Muscle of leg (tissue), 3 donors: ENCODE measurements at regions not wholly inside any gene's neighbourhood (a gene's known extent, or its start where the extent isn't known, plus 50 kb on each side); places are given as distances from the start of the nearest gene placed in this dataset.

Experiments used
- DNase-seq: peaks from one replicate; pipeline ENCODE4 v3.0.0; 2013
- H3K27ac ChIP-seq: one replicate; pipeline ENCODE4 v1.5.1; 2013; ENCODE audit warnings: mild to moderate bottlenecking, low read length, control low read depth
- H3K27me3 ChIP-seq: one replicate; pipeline ENCODE4 v1.6.1; 2013; ENCODE audit warnings: low read length; ENCODE audit not compliant: control insufficient read depth, insufficient read depth
- H3K36me3 ChIP-seq: one replicate; pipeline ENCODE4 v1.6.1; 2013; ENCODE audit warnings: low read length; ENCODE audit not compliant: control insufficient read depth, insufficient read depth
- H3K4me1 ChIP-seq: one replicate; pipeline ENCODE4 v1.6.1; 2013; ENCODE audit warnings: low read length; ENCODE audit not compliant: control insufficient read depth, insufficient read depth
- H3K4me3 ChIP-seq: one replicate; pipeline ENCODE4 v1.5.1; 2013; ENCODE audit warnings: low read length, control low read depth
- H3K9me3 ChIP-seq: replicated peaks from 2 replicates; pipeline ENCODE4 v1.6.1; 2013; ENCODE audit warnings: low read depth, low read length; ENCODE audit not compliant: control insufficient read depth
- WGBS: methylation state at CpG from one replicate; pipeline ENCODE4 v1.1.5; 2013; ENCODE audit warnings: missing lambda C conversion rate; ENCODE audit not compliant: insufficient coverage; 5-methylcytosine and 5-hydroxymethylcytosine counted together

DNA sequence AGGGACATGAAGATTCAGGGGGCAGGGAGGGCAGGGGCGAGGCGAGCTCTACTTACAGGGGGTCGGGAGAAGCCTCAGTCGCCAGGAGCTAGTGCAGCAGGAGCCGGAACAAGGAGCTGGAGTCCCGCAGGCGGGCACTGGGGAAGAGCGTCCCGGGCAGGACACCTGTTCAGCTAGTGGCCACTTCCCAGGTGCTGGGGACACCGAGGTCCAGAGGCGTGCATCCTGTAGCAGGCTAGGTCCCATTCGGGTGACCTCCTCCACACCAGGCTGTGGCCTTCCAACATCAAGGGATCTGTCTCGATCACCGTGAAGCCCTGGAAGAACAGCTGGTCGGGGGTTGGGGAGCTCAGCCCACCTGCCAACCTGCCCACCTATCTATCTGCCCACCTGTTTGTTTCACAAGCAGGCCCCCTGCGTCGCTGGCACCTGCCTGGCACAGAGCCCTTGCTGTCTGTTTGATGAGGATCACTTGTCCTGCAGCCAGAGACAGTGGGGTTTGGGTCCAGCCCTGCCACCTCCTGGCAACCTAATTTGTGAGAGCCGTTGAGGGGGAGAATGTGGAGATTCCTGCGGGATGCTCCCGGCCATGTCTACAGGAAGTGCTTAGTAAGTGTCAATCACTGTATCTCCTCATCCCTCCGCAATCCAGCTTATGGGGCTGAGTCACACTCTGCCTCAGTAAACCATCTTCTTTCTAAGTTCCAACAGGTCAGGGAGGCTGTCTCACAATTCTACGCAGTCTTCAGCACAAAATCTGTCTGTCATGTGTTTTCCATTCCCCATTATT is 940.9 kb downstream of the BRD1 start:
- WGBS: 80% methylated on average over 20 of the region's 22 CpGs
- DNase-seq: no peak
- H3K27me3 ChIP-seq: no peaks in the 10 kb centered on the region

DNA sequence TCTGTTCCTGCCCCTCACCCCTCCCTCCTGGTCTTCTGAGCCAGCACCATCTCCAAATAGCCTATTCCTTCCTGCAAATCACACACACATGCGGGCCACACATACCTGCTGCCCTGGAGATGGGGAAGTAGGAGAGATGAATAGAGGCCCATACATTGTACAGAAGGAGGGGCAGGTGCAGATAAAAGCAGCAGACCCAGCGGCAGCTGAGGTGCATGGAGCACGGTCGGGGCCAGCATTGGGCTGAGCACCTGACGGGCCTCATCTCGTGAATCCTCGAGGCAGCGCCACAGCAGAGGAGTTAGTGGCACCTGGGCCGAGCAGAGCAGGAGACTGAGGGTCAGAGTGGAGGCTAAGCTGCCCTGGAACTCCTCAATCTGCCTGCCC is 941.8 kb downstream of the BRD1 start:
- DNase-seq: no peak
- WGBS: 68% methylated on average over 7 of the region's 9 CpGs
- Histone ChIP-seq H3K36me3 (no peaks in the 10 kb centered on the region), H3K27ac (no peak overlapping the region), H3K27me3 (peaks cover 3% of the 10 kb centered on the region), H3K9me3 (no peaks in the 10 kb centered on the region), H3K4me1 (no peaks in the 10 kb centered on the region), H3K4me3 (no peak overlapping the region)

More for the DNA sequence above, 940.9 kb downstream of the BRD1 start:
- H3K9me3 ChIP-seq: no peaks in the 10 kb centered on the region
- H3K4me1 ChIP-seq: no peaks in the 10 kb centered on the region
- H3K4me3 ChIP-seq: no peak overlapping the region
- no peak overlapping the region for H3K27ac ChIP-seq
- no peaks in the 10 kb centered on the region for H3K36me3 ChIP-seq

DNA sequence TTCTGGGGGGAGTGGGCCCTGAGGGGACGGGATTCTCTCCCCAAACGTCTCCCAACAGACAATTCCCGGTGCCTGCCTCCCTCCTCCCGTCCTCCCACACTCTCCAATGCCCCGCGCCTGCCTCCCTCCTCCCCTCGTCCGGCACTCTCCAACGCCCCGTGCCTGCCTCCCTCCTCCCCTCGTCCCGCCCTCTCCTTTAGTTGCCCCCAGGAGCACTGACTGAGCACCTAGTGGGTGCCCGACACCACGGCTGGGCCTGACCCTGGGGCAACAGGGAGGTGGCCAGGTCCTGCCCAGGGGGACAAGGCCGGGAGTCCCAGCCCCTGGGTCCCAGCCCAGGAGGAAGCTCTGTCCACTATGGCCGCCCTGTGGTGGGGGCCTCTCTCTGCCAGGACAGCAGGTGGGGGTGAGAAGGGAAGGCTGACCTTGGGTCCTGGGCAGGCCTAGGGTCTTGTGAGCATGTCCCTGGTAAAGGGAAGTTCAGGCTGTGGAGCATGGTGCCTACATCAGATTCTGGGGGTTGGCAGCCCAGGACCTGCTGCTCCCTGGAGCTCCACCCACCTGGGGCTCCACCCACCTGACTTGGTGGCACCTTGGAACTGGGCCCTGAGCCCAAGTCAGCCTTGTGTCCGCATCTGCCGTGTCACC is 942.3 kb downstream of the BRD1 start:
- H3K27ac ChIP-seq: no peak overlapping the region
- no peaks in the 10 kb centered on the region for H3K9me3 ChIP-seq
- no peaks in the 10 kb centered on the region for H3K4me1 ChIP-seq
- H3K4me3 ChIP-seq: no peak overlapping the region
- WGBS: 80% methylated on average over 13 of the region's 18 CpGs
- no peak for DNase-seq
- no peaks in the 10 kb centered on the region for H3K36me3 ChIP-seq
- peaks cover 3% of the 10 kb centered on the region for H3K27me3 ChIP-seq

DNA sequence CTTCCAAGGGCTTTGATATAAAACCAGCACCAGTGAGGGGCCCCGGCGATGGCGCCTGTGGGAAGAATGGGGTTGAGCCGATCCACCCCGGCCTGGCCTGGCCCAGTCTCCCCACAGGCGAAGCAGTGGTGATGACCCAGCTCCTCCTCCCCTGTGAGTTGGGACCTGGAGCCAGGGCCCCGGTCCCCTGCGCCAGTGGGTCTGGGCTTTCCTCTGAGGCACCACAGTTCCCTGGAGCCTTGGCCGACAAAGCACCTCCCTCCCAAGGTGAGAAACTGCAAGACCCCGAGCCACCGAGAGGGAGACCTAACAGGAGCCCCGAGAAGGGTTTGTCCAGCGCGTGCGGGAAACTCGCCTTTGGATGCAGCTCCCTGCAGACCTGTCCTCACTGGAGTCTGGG is 942.9 kb downstream of the BRD1 start:
- no peaks in the 10 kb centered on the region for H3K36me3 ChIP-seq
- H3K4me1 ChIP-seq: no peaks in the 10 kb centered on the region
- H3K9me3 ChIP-seq: no peaks in the 10 kb centered on the region
- DNase-seq: no peak
- no peak overlapping the region for H3K4me3 ChIP-seq
- 83% methylated on average over 12 of the region's 16 CpGs for WGBS
- no peak overlapping the region for H3K27ac ChIP-seq
- H3K27me3 ChIP-seq: peaks cover 3% of the 10 kb centered on the region

DNA sequence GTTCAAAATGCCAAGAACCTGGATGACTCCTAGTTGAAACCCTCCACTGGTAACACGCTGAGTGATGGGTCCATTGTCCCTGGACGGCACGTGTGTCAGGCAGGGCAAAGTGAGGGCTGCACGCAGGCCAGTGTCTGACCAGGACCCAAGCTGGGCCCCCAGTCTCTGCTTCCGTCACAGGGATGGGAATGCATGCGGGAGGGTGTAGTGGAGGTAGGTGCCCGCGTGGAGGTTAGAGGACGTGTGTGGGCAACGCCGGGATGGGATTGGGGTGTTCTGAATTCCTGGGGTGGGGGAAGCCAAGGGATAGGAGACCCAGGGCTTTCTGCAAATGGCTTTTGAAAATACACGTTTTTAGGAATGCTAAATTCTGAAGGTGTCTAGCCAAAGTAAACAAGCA is 943.3 kb downstream of the BRD1 start:
- no peak overlapping the region for H3K27ac ChIP-seq
- DNase-seq: no peak
- no peaks in the 10 kb centered on the region for H3K4me1 ChIP-seq
- 54% methylated on average over 3 of the region's 12 CpGs for WGBS
- no peak overlapping the region for H3K4me3 ChIP-seq
- H3K36me3 ChIP-seq: no peaks in the 10 kb centered on the region
- peaks cover 3% of the 10 kb centered on the region for H3K27me3 ChIP-seq
- H3K9me3 ChIP-seq: no peaks in the 10 kb centered on the region

DNA sequence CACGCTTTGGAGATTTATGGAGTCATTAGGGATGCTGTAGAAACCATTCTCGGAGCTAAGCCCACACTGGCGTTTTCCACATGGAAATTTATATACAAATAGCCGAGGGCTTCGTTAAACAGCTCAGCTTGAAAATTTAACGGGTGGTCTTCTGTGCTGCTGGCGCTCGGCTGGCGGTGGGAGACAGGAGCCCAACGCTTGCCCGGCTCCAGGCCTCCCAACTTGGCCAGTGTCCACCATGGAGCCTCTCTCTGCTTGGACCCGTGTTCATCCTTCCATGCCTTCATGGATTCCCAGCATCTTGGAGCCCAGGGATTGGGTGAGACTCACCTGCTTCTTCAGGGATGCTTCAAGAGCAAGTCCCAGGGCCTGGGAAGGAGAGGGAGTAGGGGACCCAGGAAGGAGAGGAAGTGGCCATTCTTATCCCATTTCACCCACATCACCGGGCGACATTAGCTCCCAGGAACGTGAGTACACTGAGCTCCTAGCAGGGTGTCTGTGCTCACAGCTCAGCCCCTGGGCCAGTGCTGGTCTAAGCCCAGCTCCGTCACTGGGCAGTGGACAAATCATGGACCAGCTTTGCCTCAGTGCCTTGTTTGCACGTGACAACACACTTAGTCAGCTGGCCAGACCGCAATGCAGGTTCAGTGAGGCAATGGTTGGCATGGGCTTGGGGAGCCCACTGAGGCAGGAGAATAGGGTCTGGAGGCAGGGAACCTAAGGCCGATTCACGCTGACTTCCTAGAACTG is 944.3 kb downstream of the BRD1 start:
- Histone ChIP-seq H3K4me1 (no peaks in the 10 kb centered on the region), H3K4me3 (no peak overlapping the region), H3K27me3 (peaks cover 3% of the 10 kb centered on the region), H3K27ac (no peak overlapping the region), H3K9me3 (no peaks in the 10 kb centered on the region), H3K36me3 (no peaks in the 10 kb centered on the region)
- no peak for DNase-seq
- WGBS: 86% methylated on average over 12 of the region's 20 CpGs

DNA sequence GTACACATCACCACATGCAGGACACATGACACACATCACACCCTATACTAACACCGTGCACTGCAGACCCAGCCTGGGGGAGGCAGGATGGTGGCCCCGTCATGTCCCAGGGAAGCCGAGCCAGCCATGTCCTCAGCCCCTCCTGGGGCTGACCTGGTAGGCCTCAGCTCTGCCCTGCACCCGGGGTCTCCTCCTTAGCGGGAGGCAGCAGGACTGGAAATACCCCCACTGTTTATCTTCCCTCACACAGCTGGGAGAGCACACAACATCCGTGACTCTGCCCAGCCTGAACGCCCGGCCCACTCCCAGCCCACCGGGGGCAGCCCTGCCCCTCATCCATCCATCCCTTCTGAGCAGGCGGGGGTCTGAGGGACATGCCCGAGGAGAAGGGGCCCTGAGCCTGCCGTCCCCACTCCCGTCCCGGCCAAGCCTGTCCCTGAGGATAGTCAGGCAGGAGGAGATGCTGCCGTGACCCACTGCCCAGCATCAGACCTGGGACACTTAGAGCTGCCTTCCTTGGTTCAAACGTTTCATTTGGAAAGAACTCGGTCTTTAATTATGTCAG is 945.0 kb downstream of the BRD1 start:
- Histone ChIP-seq H3K27me3 (peaks cover 3% of the 10 kb centered on the region), H3K36me3 (no peaks in the 10 kb centered on the region), H3K9me3 (no peaks in the 10 kb centered on the region), H3K27ac (no peak overlapping the region), H3K4me1 (no peaks in the 10 kb centered on the region), H3K4me3 (no peak overlapping the region)
- WGBS: 50% methylated on average over 16 of the region's 17 CpGs
- no peak for DNase-seq

DNA sequence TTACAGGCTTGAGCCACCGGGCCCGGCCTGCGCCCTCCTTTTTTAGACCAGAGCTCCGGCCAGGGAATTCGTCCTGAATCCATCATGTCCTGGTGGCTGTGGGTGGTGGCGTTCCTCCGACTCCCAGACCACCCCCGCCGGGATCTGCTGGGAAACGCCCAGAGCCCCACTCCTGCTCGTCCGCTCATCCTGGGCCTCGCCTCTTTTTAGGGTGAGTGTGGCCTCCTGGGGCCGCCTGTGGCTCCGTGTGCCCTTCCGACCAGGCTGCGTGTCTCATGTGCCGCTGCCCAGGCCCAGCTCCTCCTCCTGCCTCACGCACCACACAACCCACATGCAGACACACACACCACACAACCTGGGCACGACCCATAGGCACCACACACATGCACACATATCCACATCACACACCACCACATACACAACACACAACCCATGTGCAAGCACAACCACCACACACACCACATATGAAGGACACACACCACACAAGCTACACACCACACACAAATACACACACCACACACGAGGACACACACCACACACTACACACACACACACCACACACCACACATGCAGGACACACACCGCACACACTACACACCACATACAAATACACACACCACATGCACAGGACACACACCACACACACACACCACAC is 946.2 kb downstream of the BRD1 start:
- no peak for DNase-seq
- Histone ChIP-seq H3K9me3 (no peaks in the 10 kb centered on the region), H3K27me3 (peaks cover 3% of the 10 kb centered on the region), H3K36me3 (no peaks in the 10 kb centered on the region), H3K27ac (no peak overlapping the region), H3K4me1 (no peaks in the 10 kb centered on the region), H3K4me3 (no peak overlapping the region)
- 84% methylated on average over 21 of the region's 22 CpGs for WGBS

DNA sequence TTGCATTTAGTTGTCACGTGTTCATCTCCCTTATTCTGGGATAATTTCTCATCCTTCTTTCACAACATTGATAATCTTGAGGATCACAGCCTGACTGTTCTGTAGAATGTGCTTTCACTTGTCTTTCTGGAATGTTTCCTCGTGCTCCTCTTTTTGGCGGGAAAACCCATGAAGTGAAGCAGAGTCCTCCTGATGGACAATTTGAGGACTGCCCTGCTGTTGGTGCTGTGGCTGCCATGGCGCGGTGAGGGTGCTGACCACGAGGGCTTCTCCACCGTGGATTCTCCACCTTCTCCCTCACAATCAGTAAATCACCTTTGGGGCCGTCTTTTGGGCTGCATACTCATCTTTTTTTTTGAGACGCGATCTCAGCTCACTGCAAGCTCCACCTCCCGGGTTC is 946.9 kb downstream of the BRD1 start:
- Histone ChIP-seq H3K27me3 (peaks cover 3% of the 10 kb centered on the region), H3K36me3 (no peaks in the 10 kb centered on the region), H3K4me1 (no peaks in the 10 kb centered on the region), H3K4me3 (no peak overlapping the region), H3K27ac (no peak overlapping the region), H3K9me3 (no peaks in the 10 kb centered on the region)
- DNase-seq: no peak
- 91% methylated on average over 9 of the region's 11 CpGs for WGBS

DNA sequence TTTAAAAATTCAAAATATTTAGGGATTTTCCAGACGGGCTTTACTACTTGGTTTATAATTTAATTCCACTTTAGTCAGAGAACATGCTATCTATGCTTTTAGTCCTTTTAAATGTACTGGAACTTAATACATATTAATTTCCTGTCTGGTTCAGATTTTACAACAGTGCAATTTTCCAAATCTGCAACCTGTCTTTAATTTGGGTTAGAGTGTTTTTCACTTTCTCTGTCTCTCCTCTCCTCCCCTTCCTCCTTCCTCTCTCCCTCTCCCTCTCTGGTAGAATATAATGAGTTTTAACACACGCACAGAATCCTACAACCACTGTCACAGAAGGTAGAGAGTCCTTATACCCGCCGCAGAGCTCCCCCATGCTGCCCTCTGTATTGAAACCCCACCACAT is 950.7 kb downstream of the BRD1 start:
- H3K27me3 ChIP-seq: peaks cover 10% of the 10 kb centered on the region
- no peak for DNase-seq
- H3K27ac ChIP-seq: no peak overlapping the region
- H3K4me1 ChIP-seq: peaks cover 4% of the 10 kb centered on the region
- no peaks in the 10 kb centered on the region for H3K9me3 ChIP-seq
- H3K4me3 ChIP-seq: no peak overlapping the region
- WGBS: 45% methylated on average over 2 of the region's 4 CpGs
- H3K36me3 ChIP-seq: no peaks in the 10 kb centered on the region
